Loucy (cell line): ENCODE measurements at regions not wholly inside any gene's neighbourhood (a gene's known extent, or its start where the extent isn't known, plus 50 kb on each side); places are given as distances from the start of the nearest gene placed in this dataset.
"Not testable (repeated sequence)": the region's sequence is repeated elsewhere in the genome, so short reads cannot be mapped to it uniquely, and the experiment has no call there.

ENCODE experiments used
- H2AFZ ChIP-seq: fragments of 200-600 bp; sonication (generic); 2 replicates; pipeline ENCODE4 v1.6.0; 2016; ENCODE audit warnings: antibody characterized with exemption, mild to moderate bottlenecking, low read length, moderate library complexity
- H3F3A ChIP-seq: fragments of 200-600 bp; 2 replicates; pipeline ENCODE4 v1.6.0; 2016; ENCODE audit warnings: antibody characterized with exemption, low read depth, mild to moderate bottlenecking
- H3K27me3 ChIP-seq: fragments of 200-600 bp; sonication (generic); 2 replicates; pipeline ENCODE4 v1.6.1; 2014; ENCODE audit warnings: low read length, mild to moderate bottlenecking; ENCODE audit not compliant: insufficient read depth, poor library complexity, severe bottlenecking
- H3K36me3 ChIP-seq: fragments of 200-600 bp; sonication (generic); 2 replicates; pipeline ENCODE4 v1.6.1; 2016; ENCODE audit warnings: low read length; ENCODE audit not compliant: insufficient read depth
- H3K4me1 ChIP-seq: fragments of 200-600 bp; sonication (generic); 2 replicates; pipeline ENCODE4 v1.5.1; 2014; ENCODE audit warnings: low read length, mild to moderate bottlenecking; ENCODE audit not compliant: insufficient read depth, poor library complexity, severe bottlenecking
- H3K4me2 ChIP-seq: fragments of 200-600 bp; sonication (generic); 2 replicates; pipeline ENCODE4 v1.6.0; 2014; ENCODE audit warnings: antibody characterized with exemption, low read length, low read depth, mild to moderate bottlenecking; ENCODE audit not compliant: poor library complexity, severe bottlenecking
- H3K4me3 ChIP-seq: fragments of 200-600 bp; sonication (generic); 2 replicates; pipeline ENCODE4 v1.5.1; 2014; ENCODE audit warnings: low read length, mild to moderate bottlenecking, mixed read lengths; ENCODE audit not compliant: poor library complexity, severe bottlenecking
- H3K79me2 ChIP-seq: fragments of 200-600 bp; sonication (generic); 2 replicates; pipeline ENCODE4 v1.6.1; 2014; ENCODE audit warnings: low read length; ENCODE audit not compliant: insufficient read depth
- H3K9ac ChIP-seq: fragments of 200-600 bp; sonication (generic); 2 replicates; pipeline ENCODE4 v1.6.0; 2014; ENCODE audit warnings: mild to moderate bottlenecking, low read depth, low read length, moderate library complexity; ENCODE audit not compliant: poor library complexity, severe bottlenecking
- H3K9me2 ChIP-seq: fragments of 200-600 bp; sonication (generic); replicated peaks from 2 replicates; pipeline ENCODE4 v1.6.1; 2016; ENCODE audit warnings: low read depth, low read length, mixed read lengths
- H3K9me3 ChIP-seq: fragments of 200-600 bp; sonication (generic); 2 replicates; pipeline ENCODE4 v1.6.1; 2014; ENCODE audit warnings: mild to moderate bottlenecking, antibody characterized with exemption, low read length, low read depth; ENCODE audit not compliant: insufficient read depth
- H4K20me1 ChIP-seq: fragments of 200-600 bp; sonication (generic); 2 replicates; pipeline ENCODE4 v1.6.0; 2014; ENCODE audit warnings: antibody characterized with exemption, low read length, mild to moderate bottlenecking; ENCODE audit not compliant: insufficient read depth, poor library complexity, severe bottlenecking
- CTCF ChIP-seq: fragments of 200-600 bp; sonication (generic); conservative IDR thresholded peaks from 2 replicates; pipeline ENCODE4 v1.5.1; 2014; ENCODE audit warnings: mild to moderate bottlenecking, antibody characterized with exemption, low read length
- EZH2phosphoT487 ChIP-seq: fragments of 200-600 bp; IDR thresholded peaks from 2 replicates; pipeline ENCODE4 v1.6.1; 2018; ENCODE audit warnings: antibody characterized with exemption, mild to moderate bottlenecking, moderate library complexity, borderline replicate concordance

GRCh38 chr3:26132942-26133341 lies 343.1 kb downstream of the OXSM start:
- H3K9me3 ChIP-seq, result no peaks in the 10 kb centered on the region
- no peaks in the 10 kb centered on the region for H3K36me3 ChIP-seq
- H3K4me2 ChIP-seq, result no peak overlapping the region
- H3K4me3 ChIP-seq, result no peak overlapping the region
- H3K9ac ChIP-seq, result no peak overlapping the region
- H3K79me2 ChIP-seq, result no peaks in the 10 kb centered on the region
- TF ChIP-seq CTCF (no peak), EZH2phosphoT487 (no peak)
- no peaks in the 10 kb centered on the region for H3K27me3 ChIP-seq
- H4K20me1 ChIP-seq, result no peaks in the 10 kb centered on the region
- H3K9me2 ChIP-seq, result no peaks in the 10 kb centered on the region
- no peaks in the 10 kb centered on the region for H3K4me1 ChIP-seq
- H3F3A ChIP-seq, result no peaks in the 10 kb centered on the region
- H2AFZ ChIP-seq, result no peak overlapping the region

- Histone ChIP-seq H3K27me3 (no peaks in the 10 kb centered on the region), H3K79me2 (no peaks in the 10 kb centered on the region), H3K9me3 (no peaks in the 10 kb centered on the region; the same call in 1 of the 2 replicates), H3K36me3 (no peaks in the 10 kb centered on the region), H4K20me1 (no peaks in the 10 kb centered on the region), H3K9ac (no peak overlapping the region), H2AFZ (no peak overlapping the region), H3K9me2 (no peaks in the 10 kb centered on the region), H3K4me1 (no peaks in the 10 kb centered on the region), H3K4me3 (no peak overlapping the region), H3F3A (no peaks in the 10 kb centered on the region), H3K4me2 (no peak overlapping the region)
- TF ChIP-seq CTCF, result no peak
- TF ChIP-seq EZH2phosphoT487, result no peak
These were observed 351.4 kb downstream of the OXSM start for GRCh38 chr3:26141296-26141695.

GRCh38 chr3:26145769-26146168 lies 355.9 kb downstream of the OXSM start:
- TF ChIP-seq CTCF (no peak), EZH2phosphoT487 (no peak)
- Histone ChIP-seq H3K9ac (no peak overlapping the region), H3K4me2 (no peak overlapping the region), H3K9me3 (no peaks in the 10 kb centered on the region), H3K9me2 (no peaks in the 10 kb centered on the region), H3K36me3 (no peaks in the 10 kb centered on the region), H3F3A (no peaks in the 10 kb centered on the region), H2AFZ (no peak overlapping the region), H3K4me3 (no peak overlapping the region), H3K4me1 (no peaks in the 10 kb centered on the region), H3K79me2 (no peaks in the 10 kb centered on the region), H4K20me1 (no peaks in the 10 kb centered on the region), H3K27me3 (no peaks in the 10 kb centered on the region)

GRCh38 chr3:26157428-26157827 lies 367.5 kb downstream of the OXSM start:
- H3K4me2 ChIP-seq, H3K9ac ChIP-seq, H4K20me1 ChIP-seq, H3K4me1 ChIP-seq, H3K27me3 ChIP-seq, H2AFZ ChIP-seq, H3F3A ChIP-seq, H3K79me2 ChIP-seq, H3K4me3 ChIP-seq, H3K9me3 ChIP-seq, H3K36me3 ChIP-seq, H3K9me2 ChIP-seq: not testable (repeated sequence)
